Skeletal muscle cell (primary cell): ENCODE measurements at regions not wholly inside any gene's neighbourhood (a gene's known extent, or its start where the extent isn't known, plus 50 kb on each side); places are given as distances from the start of the nearest gene placed in this dataset.
"Not testable (repeated sequence)": the region's sequence is repeated elsewhere in the genome, so short reads cannot be mapped to it uniquely, and the experiment has no call there.

Source experiments
- DNase-seq: peaks from one replicate; pipeline ENCODE4 v3.0.0-alpha.2; 2010; ENCODE audit warnings: low read depth
- H3K4me3 ChIP-seq: 2 replicates; pipeline ENCODE4 v1.5.1; 2011; ENCODE audit warnings: low read depth, mild to moderate bottlenecking, control low read depth, low read length, moderate library complexity

DNA sequence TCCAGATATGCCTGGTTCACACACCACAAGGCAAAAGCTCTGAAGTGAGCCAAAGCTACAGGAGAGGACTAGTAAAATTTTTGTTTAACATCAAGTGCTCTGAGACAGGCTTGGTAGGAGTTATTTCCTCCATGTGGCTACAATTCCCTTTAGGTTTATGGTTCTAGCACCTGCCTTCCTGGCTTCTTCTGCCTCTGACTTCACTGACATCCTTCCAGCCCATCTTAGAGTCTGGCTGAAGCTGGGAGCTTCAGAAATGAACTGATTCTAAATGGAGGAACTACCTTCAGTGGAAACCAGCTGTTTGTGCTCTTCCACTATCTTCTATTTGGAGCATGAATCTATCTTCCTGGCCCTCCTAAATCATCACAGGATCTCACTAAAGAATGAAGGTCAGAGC lies 215.3 kb upstream of the FBXL7 start:
- no peak overlapping the region for H3K4me3 ChIP-seq
- DNase-seq, result no peak

DNA sequence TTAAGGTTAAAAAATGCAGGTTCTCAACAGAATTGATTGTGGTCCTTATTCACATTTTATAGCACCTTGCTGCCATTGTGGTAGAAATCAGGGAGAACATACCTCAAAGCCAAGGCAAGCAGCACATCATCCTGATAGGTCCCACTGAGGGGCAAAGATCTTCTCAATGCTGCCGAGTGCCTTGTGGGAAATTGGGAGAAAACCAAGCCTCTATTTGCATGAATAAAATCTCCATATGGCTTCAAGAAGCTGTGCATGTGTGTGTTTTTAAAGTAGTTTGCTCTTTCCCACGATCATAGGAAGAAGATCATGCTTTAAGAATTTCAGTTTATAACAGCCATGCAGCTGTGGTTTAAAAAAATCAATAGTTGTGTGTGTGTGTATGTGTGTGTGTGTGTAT lies 216.9 kb upstream of the FBXL7 start:
- no peak overlapping the region for H3K4me3 ChIP-seq
- no peak for DNase-seq

DNA sequence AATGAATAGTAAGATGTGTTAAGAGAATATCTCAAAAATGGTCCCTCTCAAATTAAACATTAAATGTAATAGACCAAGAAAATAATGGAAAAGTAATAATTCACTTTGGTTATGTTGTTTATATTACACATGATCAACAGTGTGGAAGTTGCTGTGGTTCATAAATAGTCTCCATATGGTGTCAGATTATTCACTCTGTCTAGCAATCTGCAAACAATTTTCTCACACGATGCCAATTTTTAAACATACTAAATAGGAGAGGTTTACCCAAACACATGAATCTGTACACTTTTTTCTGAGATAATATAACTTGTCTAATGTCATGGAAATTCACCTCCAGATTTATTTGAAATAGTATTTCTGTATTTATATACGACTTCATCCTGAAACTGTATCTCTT lies 217.4 kb upstream of the FBXL7 start:
- DNase-seq, result no peak
- H3K4me3 ChIP-seq, result no peak overlapping the region

DNA sequence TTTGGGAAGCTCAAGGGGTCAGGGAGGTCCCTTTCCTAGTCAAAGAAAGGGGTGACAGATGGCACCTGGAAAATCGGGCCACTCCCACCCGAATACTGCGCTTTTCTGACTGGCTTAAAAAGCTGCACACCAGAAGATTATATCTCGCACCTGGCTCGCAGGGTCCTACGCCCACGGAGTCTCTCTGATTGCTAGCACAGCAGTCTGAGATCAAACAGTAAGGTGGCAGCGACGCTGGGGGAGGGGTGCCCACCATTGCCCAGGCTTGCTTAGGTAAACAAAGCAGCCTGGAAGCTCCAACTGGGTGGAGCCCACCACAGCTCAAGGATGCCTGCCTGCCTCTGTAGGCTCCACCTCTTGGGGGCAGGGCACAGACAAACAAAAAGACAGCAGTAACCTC lies 228.4 kb upstream of the FBXL7 start:
- not testable (repeated sequence) for DNase-seq, H3K4me3 ChIP-seq

DNA sequence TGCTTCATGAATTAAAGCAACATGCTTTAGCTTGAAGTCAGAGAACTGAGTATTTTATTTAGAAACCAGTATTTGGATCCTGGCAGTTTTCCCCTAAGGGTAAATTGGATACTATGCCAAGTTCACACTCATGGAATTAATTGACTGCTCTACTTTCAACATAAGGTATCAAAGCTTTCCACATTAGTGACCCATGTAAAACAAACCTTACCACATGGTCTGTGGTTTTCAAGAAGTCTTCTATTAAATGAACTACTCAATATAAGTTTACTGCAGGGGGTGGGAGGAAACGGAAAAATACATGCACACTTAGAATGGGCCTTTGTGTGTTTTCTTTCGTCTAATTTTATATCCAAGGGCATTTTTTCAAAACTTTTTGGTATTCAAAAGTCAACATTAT lies 232.0 kb upstream of the FBXL7 start:
- H3K4me3 ChIP-seq, result no peak overlapping the region
- DNase-seq, result no peak

DNA sequence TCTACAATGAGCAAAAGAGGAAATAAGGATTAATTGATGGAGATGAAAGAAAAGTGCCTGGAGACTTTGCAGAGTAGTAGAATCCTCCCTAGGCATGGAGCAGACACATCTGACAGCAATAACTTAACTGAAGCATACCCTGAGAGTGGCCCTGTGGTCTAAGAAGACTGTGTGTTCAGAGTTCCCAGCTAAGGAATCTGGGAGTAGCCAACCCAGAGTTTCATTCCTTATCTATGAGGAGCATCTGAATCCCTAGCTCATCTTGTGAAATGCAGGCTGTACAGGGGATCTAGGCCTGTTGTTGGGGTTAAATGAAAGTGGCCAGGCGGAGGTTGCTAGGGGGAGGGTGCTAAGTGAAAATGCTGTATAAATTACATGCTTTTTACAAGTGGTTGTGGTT lies 233.1 kb upstream of the FBXL7 start:
- no peak for DNase-seq
- no peak overlapping the region for H3K4me3 ChIP-seq

DNA sequence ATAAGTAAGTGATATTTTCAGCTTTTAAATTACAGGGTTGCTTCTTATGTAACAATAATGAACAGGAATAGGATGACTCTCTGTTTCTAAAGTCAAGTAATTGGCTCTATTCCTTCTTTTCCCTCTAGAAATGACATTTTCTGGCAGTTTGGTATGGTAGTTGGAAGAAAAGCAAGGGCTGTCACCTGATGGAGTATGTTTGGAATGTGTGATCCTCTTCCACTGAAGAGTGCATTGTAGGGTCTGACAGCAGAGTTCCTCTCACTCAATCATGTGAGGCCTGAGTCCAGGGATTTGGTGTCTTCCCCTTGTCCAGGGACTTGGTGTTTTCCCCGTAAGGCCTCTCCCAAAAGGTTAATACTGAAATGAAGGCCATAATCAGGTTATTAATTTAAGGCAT lies 233.8 kb upstream of the FBXL7 start:
- DNase-seq, result no peak
- H3K4me3 ChIP-seq, result no peak overlapping the region

DNA sequence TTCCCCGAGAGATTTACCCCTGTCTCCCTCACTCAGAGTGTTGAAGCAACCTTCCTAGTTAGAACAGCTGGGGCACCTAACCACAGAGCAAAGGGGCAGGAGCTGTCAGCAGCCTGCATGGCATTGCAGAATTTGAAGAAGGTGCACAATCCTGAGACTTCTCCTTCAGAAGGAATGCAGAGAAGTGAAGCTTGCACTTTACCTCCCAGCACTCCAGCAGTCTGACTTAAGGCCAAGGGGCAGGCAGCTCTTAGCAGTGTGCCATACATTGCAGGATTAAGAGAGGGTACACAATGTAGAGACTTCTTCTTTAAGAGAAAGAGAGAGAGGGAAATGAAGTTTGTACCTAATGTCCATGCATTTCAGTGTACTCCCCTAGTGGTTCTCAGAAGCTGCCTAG lies 236.0 kb upstream of the FBXL7 start:
- no peak overlapping the region for H3K4me3 ChIP-seq
- no peak for DNase-seq

DNA sequence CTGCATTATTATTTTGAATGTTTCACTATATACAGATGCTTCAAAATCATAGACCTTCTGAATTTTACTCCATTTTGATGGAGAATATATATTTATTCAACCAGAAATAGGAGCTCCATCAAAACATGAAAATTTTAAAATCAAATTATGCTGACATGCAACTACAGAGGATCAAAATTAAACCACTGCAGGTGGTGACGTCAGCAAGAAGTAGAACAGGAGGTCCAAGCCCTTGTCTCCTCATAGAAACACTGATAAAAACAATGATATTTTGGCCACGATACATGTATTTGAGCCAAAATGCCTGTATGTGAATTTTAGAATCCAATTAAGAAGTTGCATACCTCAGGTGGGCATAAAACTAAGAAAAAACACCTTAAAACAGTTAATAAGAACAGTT lies 236.6 kb upstream of the FBXL7 start:
- no peak overlapping the region for H3K4me3 ChIP-seq
- no peak for DNase-seq

DNA sequence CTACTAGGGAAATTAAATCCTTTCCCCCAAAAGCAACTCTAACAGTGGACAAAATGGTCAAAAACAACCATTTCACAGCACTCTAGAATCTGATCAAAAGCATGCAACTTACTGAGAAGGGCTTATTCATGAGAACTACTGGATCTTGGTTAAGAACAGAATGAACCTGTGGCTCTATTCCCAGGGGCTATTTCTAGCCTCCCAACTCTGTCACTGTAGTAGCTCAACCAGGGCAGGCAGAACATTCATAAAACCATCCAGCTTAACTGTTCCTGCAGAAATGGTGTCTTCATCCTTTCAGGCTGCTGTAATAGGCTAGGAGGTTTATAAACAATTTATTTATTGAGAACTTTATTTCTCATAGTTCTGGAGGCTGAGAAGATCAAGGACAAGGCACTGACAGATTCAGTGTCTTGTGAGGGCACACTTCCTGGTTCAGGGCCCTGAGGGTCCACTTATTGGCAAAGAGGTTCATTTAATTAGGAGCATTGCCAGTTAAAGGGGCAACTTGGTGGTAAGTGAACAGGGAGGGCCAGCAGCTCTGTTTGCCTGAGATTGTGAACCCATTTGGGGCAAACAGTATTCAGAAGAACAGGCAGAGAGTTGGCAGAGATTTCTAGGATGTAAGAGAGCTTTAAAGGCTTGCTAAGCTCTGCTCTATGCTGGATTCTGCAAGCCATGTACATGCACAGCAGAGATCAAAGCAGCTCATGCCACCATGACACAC lies 238.5 kb upstream of the FBXL7 start:
- no peak for DNase-seq

DNA sequence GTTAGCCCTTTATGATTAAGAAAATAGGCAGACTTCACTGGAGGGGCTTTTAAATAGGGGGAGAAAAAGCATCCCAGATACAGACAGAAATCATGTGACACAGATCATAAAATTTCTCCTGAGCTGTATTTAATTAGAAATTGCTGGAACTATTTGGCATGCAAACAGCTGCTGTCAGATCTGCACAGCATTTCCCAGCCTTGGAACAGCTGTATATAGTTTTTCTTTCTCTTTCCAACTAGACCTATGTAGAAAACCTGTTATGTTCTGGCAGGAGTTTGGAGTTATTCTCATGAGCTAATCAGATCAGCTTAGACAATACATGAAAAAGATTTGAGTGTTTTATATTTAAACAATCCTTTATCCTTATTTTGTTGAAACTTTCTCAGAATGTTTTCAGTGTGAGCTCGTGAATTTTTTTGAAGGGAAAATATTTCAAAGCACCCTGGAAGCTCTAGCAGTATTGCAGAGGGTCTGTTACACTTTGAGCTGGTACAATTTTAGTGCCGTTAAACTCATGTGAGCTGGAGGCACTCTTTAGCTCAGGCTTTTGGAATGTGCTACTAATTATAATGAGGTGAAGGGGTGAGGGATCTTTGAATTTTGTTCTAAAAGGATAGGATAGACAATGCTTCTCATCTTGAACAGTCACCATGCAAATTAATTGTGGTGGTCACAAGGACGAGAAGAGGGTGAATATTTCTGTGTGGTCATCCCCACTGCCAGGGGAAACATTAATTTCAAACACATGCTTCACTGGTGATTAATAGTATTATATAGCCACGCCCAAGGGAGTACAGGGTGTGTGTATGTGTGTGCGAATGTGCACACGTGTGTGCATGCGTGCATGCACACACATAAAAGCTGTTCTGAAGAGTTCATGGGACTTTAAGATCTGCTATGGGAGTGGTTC lies 239.4 kb upstream of the FBXL7 start:
- DNase-seq, result no peak
- H3K4me3 ChIP-seq, result no peak overlapping the region

More for the DNA sequence above, 238.5 kb upstream of the FBXL7 start:
- H3K4me3 ChIP-seq, result no peak overlapping the region

DNA sequence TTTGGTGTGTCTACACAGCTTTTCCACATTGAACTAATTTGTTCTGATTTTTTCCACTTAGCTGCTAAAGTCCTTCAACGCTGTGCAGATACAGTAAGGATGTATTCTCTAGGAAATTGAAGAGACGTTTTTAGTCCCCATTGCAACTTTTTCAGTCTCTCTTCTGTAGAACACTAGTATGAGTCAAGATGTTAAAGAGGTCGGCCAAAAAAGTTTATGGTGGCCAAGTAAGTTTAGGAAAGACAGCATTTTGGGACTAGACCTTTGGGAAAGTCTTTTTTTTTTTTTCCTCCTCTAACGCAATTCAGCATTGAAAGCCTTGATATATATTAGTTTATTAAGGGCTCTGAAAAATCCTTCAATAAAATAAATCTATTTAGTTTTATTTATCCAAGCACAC lies 243.5 kb upstream of the FBXL7 start:
- no peak for DNase-seq
- no peak overlapping the region for H3K4me3 ChIP-seq

DNA sequence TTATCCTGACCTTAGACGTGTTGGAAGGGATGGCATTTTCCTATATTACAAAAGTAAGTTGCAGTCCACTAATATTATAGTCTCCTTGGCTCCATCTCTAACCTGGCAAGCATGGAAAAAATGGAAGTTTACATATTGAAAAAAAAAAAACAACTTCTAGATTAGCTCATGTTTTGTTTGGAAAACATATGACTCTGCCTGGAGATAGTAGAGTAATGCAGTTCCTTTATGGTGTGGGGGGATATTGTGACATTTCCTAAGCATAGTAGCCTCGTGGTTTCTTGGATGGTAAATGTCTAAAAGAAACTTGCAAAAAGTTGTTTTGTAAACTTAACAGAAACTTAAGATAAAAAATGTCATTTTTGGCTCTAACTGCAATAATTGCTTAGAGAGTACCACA lies 244.4 kb upstream of the FBXL7 start:
- DNase-seq, result no peak
- H3K4me3 ChIP-seq, result no peak overlapping the region

DNA sequence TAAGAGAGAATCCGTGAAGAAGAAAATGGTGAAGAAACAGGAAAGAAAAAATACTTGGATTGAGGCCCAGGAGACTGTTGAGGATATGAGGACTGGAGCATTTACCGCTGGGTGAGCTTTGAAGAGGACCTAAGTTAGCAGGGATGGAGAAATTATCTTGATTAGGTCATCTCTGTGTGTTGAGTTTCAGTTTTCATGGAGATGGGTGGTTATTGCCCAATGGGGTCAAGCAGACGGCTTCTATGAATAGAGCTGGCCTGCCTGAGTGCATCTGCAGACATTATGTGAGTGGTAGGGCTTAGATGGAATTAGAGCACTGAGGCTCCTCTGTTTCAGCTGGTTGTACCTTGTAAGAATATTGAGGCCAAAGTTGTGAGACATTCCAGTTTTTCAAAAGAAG lies 245.4 kb upstream of the FBXL7 start:
- H3K4me3 ChIP-seq, result no peak overlapping the region
- peak; percentile 30 for DNase-seq

DNA sequence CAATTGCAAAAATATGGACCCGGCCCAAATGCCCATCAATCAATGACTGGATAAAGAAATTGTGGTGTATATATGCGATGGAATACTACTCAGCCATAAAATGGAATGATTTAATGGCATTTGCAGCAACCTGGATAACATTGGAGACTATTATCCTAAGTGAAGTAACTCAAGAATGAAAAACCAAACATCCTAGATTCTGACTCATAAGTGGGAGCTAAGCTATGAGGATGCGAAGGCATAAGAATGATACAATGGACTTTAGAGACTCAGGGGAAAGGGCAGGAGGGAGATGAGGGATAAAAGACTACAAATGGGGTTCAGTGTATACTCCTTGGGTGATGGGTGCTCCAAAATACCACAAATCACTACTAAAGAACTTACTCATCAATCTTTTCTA lies 247.6 kb upstream of the FBXL7 start:
- no peak for DNase-seq
- no peak overlapping the region for H3K4me3 ChIP-seq

DNA sequence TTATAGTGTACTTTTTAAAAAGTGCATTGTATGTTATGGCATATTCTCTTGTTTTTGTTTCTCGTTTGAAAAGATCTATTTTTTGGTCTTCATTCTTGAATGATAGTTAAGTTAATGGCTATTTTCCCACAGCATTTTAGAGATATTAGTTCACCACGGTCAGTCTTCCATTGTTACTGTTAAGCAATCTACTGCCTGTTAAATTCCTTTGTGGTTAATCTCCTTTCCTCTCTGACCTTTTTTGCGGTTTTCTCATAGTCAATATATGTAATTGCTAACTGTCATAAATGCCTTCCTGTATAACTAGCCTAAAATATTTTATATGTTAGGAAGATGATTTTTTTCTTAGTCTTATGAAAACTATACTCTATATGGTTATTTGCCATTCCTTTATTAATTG lies 250.8 kb upstream of the FBXL7 start:
- no peak overlapping the region for H3K4me3 ChIP-seq
- peak; percentile 49 for DNase-seq

DNA sequence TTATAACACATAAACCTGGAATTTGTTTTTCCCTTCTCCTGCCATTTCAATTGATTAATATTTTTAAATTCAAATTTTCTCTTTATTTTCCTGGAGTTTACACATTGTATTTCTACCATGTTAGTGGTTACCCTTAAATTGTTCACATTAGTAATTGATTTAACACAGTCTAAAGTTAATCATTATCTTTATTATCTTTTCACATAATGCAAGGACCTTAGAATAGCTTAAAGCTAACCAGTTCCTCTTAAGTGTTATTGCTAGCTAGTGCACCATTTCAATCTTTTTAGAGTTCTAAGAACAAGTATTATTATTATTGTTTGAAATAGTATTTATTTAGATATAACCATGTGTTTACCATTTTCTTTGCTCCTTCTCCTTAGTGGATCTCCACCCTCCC lies 251.2 kb upstream of the FBXL7 start:
- DNase-seq, result no peak
- H3K4me3 ChIP-seq, result no peak overlapping the region

DNA sequence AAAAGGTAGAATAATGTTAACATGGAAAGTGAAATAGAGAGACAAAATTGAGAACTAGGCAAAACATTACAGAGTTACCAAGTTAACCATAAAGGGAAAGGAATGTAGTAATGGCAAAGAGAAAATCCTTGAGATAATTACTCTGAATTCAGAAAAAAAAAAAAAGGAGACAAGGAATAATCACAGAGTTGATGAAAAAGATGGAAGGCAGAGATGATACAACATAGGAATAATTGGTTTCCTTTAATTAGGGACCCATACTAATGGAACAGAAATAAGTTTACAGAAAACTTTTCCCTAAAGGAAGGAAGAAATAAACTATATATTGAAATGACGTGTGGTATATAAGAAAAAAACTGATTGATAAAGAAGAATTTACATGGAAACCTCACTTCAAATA lies 254.1 kb upstream of the FBXL7 start:
- no peak overlapping the region for H3K4me3 ChIP-seq
- no peak for DNase-seq

DNA sequence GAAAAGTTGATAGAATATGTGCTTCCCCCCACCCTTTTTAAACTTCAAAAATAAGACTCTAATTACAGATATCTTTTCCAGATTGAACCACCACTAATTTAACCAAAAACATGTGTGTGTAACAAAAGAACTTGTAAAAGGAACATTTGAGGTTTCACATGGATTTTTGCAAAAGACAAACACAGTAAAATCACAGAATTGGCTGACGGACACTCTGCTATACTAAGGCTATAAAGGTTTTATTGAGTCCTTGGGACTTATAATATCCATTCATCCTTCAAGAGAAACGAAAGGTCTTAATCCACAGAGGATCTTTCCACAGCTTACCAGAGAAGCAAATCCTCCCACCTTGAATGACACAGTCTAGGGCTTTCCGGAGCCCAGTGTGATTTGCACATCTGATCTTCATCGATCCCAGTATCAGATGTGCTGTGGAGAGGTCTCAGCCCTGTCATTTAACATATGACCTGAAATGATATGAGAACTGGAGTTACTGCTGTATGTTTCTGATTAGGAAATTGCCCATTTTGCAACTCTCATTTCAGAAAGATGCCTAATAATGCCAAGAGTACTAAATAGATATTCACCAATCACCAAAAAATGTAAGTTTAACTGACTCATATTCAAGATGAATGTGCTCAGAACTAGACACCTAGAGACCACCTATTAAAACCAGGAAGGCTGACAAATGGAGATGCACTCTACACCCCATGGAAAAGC lies 256.5 kb upstream of the FBXL7 start:
- DNase-seq, result no peak
- no peak overlapping the region for H3K4me3 ChIP-seq

DNA sequence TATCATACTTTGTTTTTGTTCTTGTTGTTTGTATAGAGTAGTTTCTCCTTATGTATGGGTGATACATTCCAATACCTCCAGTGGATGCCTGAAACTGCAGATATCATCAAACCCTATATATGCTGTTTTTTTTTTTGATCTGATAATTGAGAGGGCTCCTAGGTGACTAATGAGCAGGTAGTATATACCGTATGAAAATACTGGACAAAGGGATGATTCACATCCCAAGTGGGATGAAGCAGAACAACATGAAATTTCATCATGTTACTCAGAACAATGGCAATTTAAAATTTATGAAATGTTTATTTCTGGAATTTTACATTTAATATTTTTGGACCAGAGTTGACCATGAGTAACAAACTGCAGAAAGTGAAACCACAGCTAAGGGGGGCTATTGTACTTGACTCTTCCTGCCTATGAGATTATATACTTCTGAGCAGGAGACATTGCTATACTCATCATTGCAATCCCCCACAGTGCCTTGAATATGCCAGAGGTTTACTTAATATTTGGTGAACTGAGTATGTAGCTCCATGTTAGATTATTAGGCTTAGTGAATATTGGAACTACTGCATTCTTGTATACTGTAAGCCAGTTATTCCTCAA lies 258.7 kb upstream of the FBXL7 start:
- no peak overlapping the region for H3K4me3 ChIP-seq
- no peak for DNase-seq
